IMR-90 (cell line): ENCODE measurements at regions not wholly inside any gene's neighbourhood (a gene's known extent, or its start where the extent isn't known, plus 50 kb on each side); places are given as distances from the start of the nearest gene placed in this dataset.

Source experiments
- ATAC-seq: fragments of 200-7000 bp; cut with Tn5 transposase; 2 replicates; pipeline ENCODE4 v1.9.1; 2020; ENCODE audit warnings: low read depth, mild to moderate bottlenecking, moderate library complexity
- BruUV-seq: library from RNA; stranded (reverse); fragments of 400-500 nt; replicated peaks from 2 replicates; lab custom pipeline; 2021; lab: Mats Ljungman, UMichigan
- CTCF ChIA-PET: fragments of 300-600 bp; formaldehyde crosslinking; extraction: SDS; loops from one replicate; lab custom pipeline; 2021; ENCODE audit warnings: antibody characterized with exemption; lab: Yijun Ruan, JAX
- POLR2A ChIA-PET: fragments of 300-600 bp; sonication (Branson Sonifier 250); formaldehyde crosslinking; loops from one replicate; lab custom pipeline; 2022; ENCODE audit warnings: antibody characterized with exemption; ENCODE audit not compliant: unreplicated experiment; lab: Charles Lee
- DNase-seq: peaks from one replicate; pipeline ENCODE4 v3.0.0; 2013
- H2AFZ ChIP-seq: replicated peaks from 2 replicates; pipeline ENCODE3; 2013; ENCODE audit warnings: low read length, mild to moderate bottlenecking; ENCODE audit not compliant: poor library complexity
- H2AK5ac ChIP-seq: 2 replicates; pipeline ENCODE4 v1.6.1; 2013; ENCODE audit warnings: low read depth, low read length, inconsistent platforms
- H2AK9ac ChIP-seq: replicated peaks from 2 replicates; pipeline ENCODE3; 2013; ENCODE audit warnings: mild to moderate bottlenecking, low read depth, low read length, moderate library complexity; ENCODE audit not compliant: poor library complexity
- H2BK120ac ChIP-seq: 2 replicates; pipeline ENCODE4 v1.6.1; 2013; ENCODE audit warnings: low read depth, low read length, inconsistent platforms
- H2BK15ac ChIP-seq: 3 replicates; pipeline ENCODE4 v1.6.1; 2013; ENCODE audit warnings: low read depth, low read length, inconsistent platforms
- H2BK20ac ChIP-seq: 2 replicates; pipeline ENCODE4 v1.6.1; 2013; ENCODE audit warnings: low read depth, mild to moderate bottlenecking, inconsistent platforms, low read length, moderate library complexity
- H2BK5ac ChIP-seq: 2 replicates; pipeline ENCODE4 v1.6.1; 2013; ENCODE audit warnings: mild to moderate bottlenecking, low read depth, low read length, inconsistent platforms; ENCODE audit not compliant: poor library complexity, severe bottlenecking
- H3K14ac ChIP-seq: replicated peaks from 2 replicates; pipeline ENCODE4 v1.6.1; 2013; ENCODE audit warnings: low read depth, low read length, inconsistent platforms
- H3K18ac ChIP-seq: 2 replicates; pipeline ENCODE4 v1.6.1; 2013; ENCODE audit warnings: low read depth, low read length, control low read depth
- H3K23ac ChIP-seq: 2 replicates; pipeline ENCODE4 v1.6.1; 2013; ENCODE audit warnings: low read depth, low read length, inconsistent platforms
- H3K27ac ChIP-seq: 2 replicates; pipeline ENCODE4 v1.5.1; 2013; ENCODE audit warnings: mild to moderate bottlenecking, control low read depth, low read length; ENCODE audit not compliant: insufficient read depth
- H3K27me3 ChIP-seq: 2 replicates; pipeline ENCODE4 v1.6.1; 2013; ENCODE audit warnings: low read length; ENCODE audit not compliant: control insufficient read depth, insufficient read depth
- H3K36me3 ChIP-seq: 2 replicates; pipeline ENCODE4 v1.6.1; 2013; ENCODE audit warnings: low read length, mixed read lengths; ENCODE audit not compliant: control insufficient read depth, insufficient read depth
- H3K4ac ChIP-seq: 2 replicates; pipeline ENCODE4 v1.6.1; 2013; ENCODE audit warnings: low read depth, low read length, inconsistent platforms
- H3K4me1 ChIP-seq: 2 replicates; pipeline ENCODE4 v1.6.1; 2013; ENCODE audit warnings: low read length, mixed read lengths; ENCODE audit not compliant: control insufficient read depth, insufficient read depth
- H3K4me2 ChIP-seq: 2 replicates; pipeline ENCODE4 v1.6.1; 2013; ENCODE audit warnings: low read depth, mild to moderate bottlenecking, control low read depth, low read length, moderate library complexity
- H3K4me3 ChIP-seq: 2 replicates; pipeline ENCODE4 v1.5.1; 2013; ENCODE audit warnings: low read depth, mild to moderate bottlenecking, control low read depth, low read length, moderate library complexity; ENCODE audit not compliant: insufficient read depth
- H3K56ac ChIP-seq: 2 replicates; pipeline ENCODE4 v1.6.1; 2013; ENCODE audit warnings: low read length, inconsistent platforms; ENCODE audit not compliant: insufficient read depth; ENCODE audit errors: extremely low read depth
- H3K79me1 ChIP-seq, 2 experiments: 2 replicates each; pipeline ENCODE4 v1.6.1; 2013; ENCODE audit warnings: low read length in 2 of 2, inconsistent platforms in 1 of 2, low read depth in 1 of 2
- H3K9ac ChIP-seq: 2 replicates; pipeline ENCODE4 v1.6.1; 2013; ENCODE audit warnings: low read depth, low read length, control low read depth
- H3K9me1 ChIP-seq: 2 replicates; pipeline ENCODE4 v1.6.1; 2013; ENCODE audit warnings: low read length, inconsistent platforms; ENCODE audit not compliant: insufficient read depth
- H3K9me3 ChIP-seq: 2 replicates; pipeline ENCODE4 v1.6.1; 2013; ENCODE audit warnings: low read length; ENCODE audit not compliant: control insufficient read depth, insufficient read depth
- H4K20me1 ChIP-seq: 2 replicates; pipeline ENCODE4 v1.6.1; 2013; ENCODE audit warnings: low read length, inconsistent platforms; ENCODE audit not compliant: insufficient read depth
- H4K5ac ChIP-seq: 2 replicates; pipeline ENCODE4 v1.6.1; 2013; ENCODE audit warnings: mild to moderate bottlenecking, low read depth, low read length, control low read depth
- H4K8ac ChIP-seq, 2 experiments: 2 replicates each; pipeline ENCODE4 v1.6.1; 2013; ENCODE audit warnings: low read depth in 2 of 2, low read length in 2 of 2, control low read depth in 1 of 2, inconsistent platforms in 1 of 2
- H4K91ac ChIP-seq: 2 replicates; pipeline ENCODE4 v1.6.1; 2013; ENCODE audit warnings: low read depth, low read length, inconsistent platforms; ENCODE audit not compliant: insufficient read depth
- BHLHE40 ChIP-seq: fragments of 150-350 bp; IDR thresholded peaks from 2 replicates; pipeline ENCODE4 v1.6.1; 2016; ENCODE audit warnings: mild to moderate bottlenecking, low read depth, low read length
- CEBPB ChIP-seq: IDR thresholded peaks from 2 replicates; pipeline ENCODE4 v1.6.1; 2012; ENCODE audit warnings: low read depth, low read length, improper control_type of control experiment
- CHD1 ChIP-seq: IDR thresholded peaks from 2 replicates; pipeline ENCODE4 v1.6.1; 2012; ENCODE audit warnings: low read depth, low read length, improper control_type of control experiment
- CTCF ChIP-seq: conservative IDR thresholded peaks from 2 replicates; pipeline ENCODE4 v1.5.1; 2012; ENCODE audit warnings: mild to moderate bottlenecking, low read depth, low read length, improper control_type of control experiment
- ELK1 ChIP-seq: fragments of 150-350 bp; IDR thresholded peaks from 2 replicates; pipeline ENCODE4 v1.6.1; 2016; ENCODE audit warnings: low read depth, mild to moderate bottlenecking, low read length, moderate library complexity, borderline replicate concordance
- FOS ChIP-seq: fragments of 150-350 bp; IDR thresholded peaks from 2 replicates; pipeline ENCODE4 v1.6.1; 2016; ENCODE audit warnings: low read depth, low read length
- MAFK ChIP-seq: IDR thresholded peaks from 2 replicates; pipeline ENCODE4 v1.6.1; 2012; ENCODE audit warnings: low read depth, low read length, improper control_type of control experiment
- MAZ ChIP-seq: IDR thresholded peaks from 2 replicates; pipeline ENCODE4 v1.6.1; 2012; ENCODE audit warnings: low read depth, mild to moderate bottlenecking, low read length, improper control_type of control experiment, moderate library complexity, borderline replicate concordance
- MXI1 ChIP-seq: IDR thresholded peaks from 2 replicates; pipeline ENCODE4 v1.6.1; 2012; ENCODE audit warnings: low read depth, mild to moderate bottlenecking, low read length, moderate library complexity, borderline replicate concordance
- NFE2L2 ChIP-seq: fragments of 150-350 bp; IDR thresholded peaks from 2 replicates; pipeline ENCODE4 v1.6.1; 2016; ENCODE audit warnings: low read depth, mild to moderate bottlenecking, low read length
- POLR2A ChIP-seq: IDR thresholded peaks from 2 replicates; pipeline ENCODE4 v1.6.1; 2012; ENCODE audit warnings: mild to moderate bottlenecking, low read depth, low read length
- RAD21 ChIP-seq: IDR thresholded peaks from 2 replicates; pipeline ENCODE4 v1.6.1; 2012; ENCODE audit warnings: low read length, improper control_type of control experiment
- RCOR1 ChIP-seq: IDR thresholded peaks from 2 replicates; pipeline ENCODE4 v1.6.1; 2012; ENCODE audit warnings: mild to moderate bottlenecking, low read length, improper control_type of control experiment; ENCODE audit not compliant: insufficient replicate concordance
- RFX5 ChIP-seq: IDR thresholded peaks from 2 replicates; pipeline ENCODE4 v1.8.0; 2012; ENCODE audit warnings: low read depth, mild to moderate bottlenecking, low read length, moderate library complexity
- SMC3 ChIP-seq: fragments of 150-350 bp; IDR thresholded peaks from 2 replicates; pipeline ENCODE4 v1.6.1; 2016; ENCODE audit warnings: low read depth, mild to moderate bottlenecking, antibody characterized with exemption, low read length, moderate library complexity
- USF2 ChIP-seq: fragments of 150-350 bp; IDR thresholded peaks from 2 replicates; pipeline ENCODE4 v1.6.1; 2017; ENCODE audit warnings: mild to moderate bottlenecking, antibody characterized with exemption, low read length, low read depth
- WGBS, 2 experiments: methylation state at CpG; one replicate each; pipeline versions ENCODE4 v1.1.5 to v1.1.7; 2013; ENCODE audit warnings: missing lambda C conversion rate in 2 of 2; ENCODE audit not compliant: insufficient read length in 1 of 2; ENCODE audit errors: extremely low coverage in 2 of 2; 5-methylcytosine and 5-hydroxymethylcytosine counted together
- dilution Hi-C: fragments of 300-500 bp; cut with HindIII; formaldehyde crosslinking; loops from one replicate; pipeline ENCODE4 v1.14.3; 2018; ENCODE audit warnings: low sequenced_read_pairs; ENCODE audit not compliant: unreplicated experiment
- in situ Hi-C: fragments of 300-500 bp; cut with MboI; formaldehyde crosslinking; loops from 3 replicates; pipeline ENCODE4 v1.14.3; 2019; ENCODE audit warnings: low sequenced_read_pairs, inconsistent platforms, mixed read lengths
- intact Hi-C: fragments of 100-400 bp; cut with micrococcal nuclease; formaldehyde crosslinking; loops from 2 replicates; pipeline ENCODE4 v1.10.0; 2022

GRCh38 chr13:72397265-72397664 is 330.2 kb downstream of the MZT1 start:
- H3K9me3 ChIP-seq: no peaks in the 10 kb centered on the region
- no peak overlapping the region for H3K27ac ChIP-seq
- no peak overlapping the region for H3K23ac ChIP-seq
- intact Hi-C loops (no loop called here), in situ Hi-C loops (no loop called here), dilution Hi-C loops (no loop called here)
- no peak overlapping the region for H3K4me3 ChIP-seq
- ChIA-PET POLR2A (no interaction called here), CTCF (no interaction called here)
- no peak overlapping the region for H3K9ac ChIP-seq
- no peak overlapping the region for H2AK5ac ChIP-seq
- no peak overlapping the region for H2AFZ ChIP-seq
- BruUV-seq: no TSS peak
- H2BK15ac ChIP-seq: no peak overlapping the region
- H3K27me3 ChIP-seq: no peaks in the 10 kb centered on the region
- H3K56ac ChIP-seq: no peak overlapping the region
- H4K5ac ChIP-seq: no peak overlapping the region
- ATAC-seq (no peak), DNase-seq (no peak)
- H4K20me1 ChIP-seq: no peaks in the 10 kb centered on the region
- no peaks in the 10 kb centered on the region for H3K9me1 ChIP-seq
- H2BK5ac ChIP-seq: no peak overlapping the region
- no peak overlapping the region for H2BK20ac ChIP-seq
- H3K4me1 ChIP-seq: no peaks in the 10 kb centered on the region
- no peak overlapping the region for H3K4ac ChIP-seq
- H2AK9ac ChIP-seq: no peak overlapping the region
- no peak overlapping the region for H3K4me2 ChIP-seq
- no CpG with 5 or more reads among the region's 1 CpG for WGBS, 2 experiments
- H4K91ac ChIP-seq: no peak overlapping the region
- H3K14ac ChIP-seq: no peak overlapping the region
- no peaks in the 10 kb centered on the region for H3K36me3 ChIP-seq
- H4K8ac ChIP-seq: no peak overlapping the region
- H3K79me1 ChIP-seq: no peaks in the 10 kb centered on the region
- H3K18ac ChIP-seq: no peak overlapping the region
- no peak overlapping the region for H2BK120ac ChIP-seq
- TF ChIP-seq POLR2A (no peak), MAZ (no peak), NFE2L2 (no peak), CHD1 (no peak), RCOR1 (no peak), SMC3 (no peak), RFX5 (no peak), MXI1 (no peak), USF2 (no peak), CEBPB (no peak), RAD21 (no peak), BHLHE40 (no peak), ELK1 (no peak), MAFK (no peak), CTCF (no peak), FOS (no peak)
